GM18498 (cell line): ENCODE measurements at regions not wholly inside any gene's neighbourhood (a gene's known extent, or its start where the extent isn't known, plus 50 kb on each side); places are given as distances from the start of the nearest gene placed in this dataset.
A peak's percentile ranks its signal among the peaks of the same experiment; 100 is the strongest.
"Not testable (repeated sequence)": the region's sequence is repeated elsewhere in the genome, so short reads cannot be mapped to it uniquely, and the experiment has no call there.

Experiments
- ATAC-seq: cut with Tn5 transposase; IDR thresholded peaks from one replicate; pipeline ENCODE4 v1.9.1; 2021; ENCODE audit warnings: mild to moderate bottlenecking, moderate library complexity; ENCODE audit not compliant: unreplicated experiment

DNA sequence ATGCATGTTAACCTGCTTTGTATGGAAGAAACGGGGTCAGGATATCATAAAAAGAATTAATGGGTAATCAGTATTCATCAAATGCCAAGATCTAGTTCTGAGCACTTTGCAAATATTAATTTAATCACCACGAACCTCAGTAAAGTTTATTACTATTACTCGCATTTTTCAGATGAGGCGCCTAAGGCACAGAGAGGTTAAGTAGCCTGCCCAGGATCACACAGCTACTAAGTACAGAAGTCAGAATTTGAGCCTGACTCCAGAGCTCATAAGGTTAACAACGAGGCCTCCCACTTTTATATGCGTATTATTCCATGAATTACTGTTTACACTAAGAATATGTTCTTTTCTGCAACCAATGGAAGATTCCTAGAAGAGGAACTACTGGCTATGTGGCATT lies 109.6 kb upstream of the KLF13 start:
- ATAC-seq = no peak

DNA sequence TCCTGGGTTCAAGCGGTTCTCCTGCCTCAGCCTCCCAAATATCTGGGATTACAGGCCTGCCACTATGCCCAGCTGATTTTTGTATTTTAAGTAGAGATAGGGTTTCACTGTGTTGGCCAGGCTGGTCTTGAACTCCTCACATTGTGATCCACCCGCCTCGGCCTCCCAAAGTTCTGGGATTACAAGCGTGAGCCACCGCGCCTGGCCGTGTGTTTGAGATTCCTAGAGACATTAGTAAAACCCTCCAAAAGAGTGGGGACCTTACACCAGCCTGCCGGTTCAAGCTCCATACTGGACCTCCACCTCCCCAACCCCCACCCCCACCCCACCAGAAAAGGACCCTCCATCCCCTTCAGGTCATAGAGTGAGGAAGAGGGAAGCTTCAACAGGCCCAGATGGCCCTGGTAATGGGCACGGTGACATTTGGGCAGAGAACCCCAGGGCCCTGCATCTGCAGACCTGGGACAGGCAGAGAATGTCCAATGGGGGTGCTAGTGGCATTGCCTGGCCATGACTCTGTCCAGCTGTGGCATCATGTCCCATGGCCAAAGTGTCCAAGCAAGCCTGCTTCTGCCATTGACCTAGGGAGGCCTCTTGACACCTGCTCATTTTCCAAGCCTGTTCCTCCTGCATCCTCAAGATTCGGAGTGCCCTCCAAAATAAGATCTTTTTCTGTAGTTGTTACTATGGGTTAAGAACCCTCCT lies 108.9 kb upstream of the KLF13 start:
- no peak for ATAC-seq

GRCh38 chr15:31219221-31219620 lies 107.4 kb upstream of the KLF13 start:
- ATAC-seq = no peak

GRCh38 chr15:31221936-31222515 lies 104.6 kb upstream of the KLF13 start:
- no peak for ATAC-seq

GRCh38 chr15:31222773-31223341 lies 103.8 kb upstream of the KLF13 start:
- no peak for ATAC-seq

DNA sequence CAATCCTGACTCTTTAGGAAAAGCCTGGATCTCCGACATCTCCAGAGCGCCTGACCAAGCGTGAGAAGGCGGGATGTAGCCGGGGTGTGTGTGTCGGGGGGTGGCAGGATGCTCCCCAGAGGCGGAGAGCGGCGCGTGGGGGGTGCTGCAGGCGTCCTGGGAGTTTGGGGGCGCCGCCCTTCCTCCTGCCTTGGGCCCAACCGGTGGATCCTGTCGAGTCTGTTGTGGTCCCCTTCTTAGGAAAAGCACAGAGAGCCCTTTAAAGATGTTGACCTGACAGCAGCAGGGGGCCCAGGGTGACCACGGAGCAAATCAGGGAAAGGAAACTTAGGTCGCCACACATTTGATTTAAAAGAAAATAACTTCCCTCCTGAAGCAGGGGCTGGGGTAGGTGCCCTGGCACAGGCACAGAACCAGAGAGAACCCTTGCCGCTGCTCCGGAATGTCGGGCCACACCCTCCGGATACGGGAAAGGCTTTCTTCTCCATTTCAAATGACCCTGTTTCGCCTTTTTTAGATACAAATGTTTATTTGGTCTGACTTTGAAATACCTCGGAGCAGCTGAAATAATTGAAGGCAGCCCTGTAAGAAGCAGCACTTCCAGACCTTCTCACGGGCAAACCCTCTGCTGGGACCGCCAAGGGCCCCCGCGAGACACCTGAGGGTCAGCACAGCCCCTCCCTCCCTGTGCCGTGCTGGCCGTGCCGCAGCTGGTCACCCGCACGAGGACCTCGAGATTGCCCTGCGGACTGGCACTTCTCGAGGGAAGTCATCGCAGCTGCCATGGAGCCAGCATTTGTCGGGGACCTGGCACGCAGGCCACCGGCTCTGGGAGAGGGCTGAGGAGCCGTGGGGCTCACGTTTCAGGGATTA lies 102.9 kb upstream of the KLF13 start:
- no peak for ATAC-seq

GRCh38 chr15:31224661-31225060 lies 102.0 kb upstream of the KLF13 start:
- not testable (repeated sequence) for ATAC-seq

DNA sequence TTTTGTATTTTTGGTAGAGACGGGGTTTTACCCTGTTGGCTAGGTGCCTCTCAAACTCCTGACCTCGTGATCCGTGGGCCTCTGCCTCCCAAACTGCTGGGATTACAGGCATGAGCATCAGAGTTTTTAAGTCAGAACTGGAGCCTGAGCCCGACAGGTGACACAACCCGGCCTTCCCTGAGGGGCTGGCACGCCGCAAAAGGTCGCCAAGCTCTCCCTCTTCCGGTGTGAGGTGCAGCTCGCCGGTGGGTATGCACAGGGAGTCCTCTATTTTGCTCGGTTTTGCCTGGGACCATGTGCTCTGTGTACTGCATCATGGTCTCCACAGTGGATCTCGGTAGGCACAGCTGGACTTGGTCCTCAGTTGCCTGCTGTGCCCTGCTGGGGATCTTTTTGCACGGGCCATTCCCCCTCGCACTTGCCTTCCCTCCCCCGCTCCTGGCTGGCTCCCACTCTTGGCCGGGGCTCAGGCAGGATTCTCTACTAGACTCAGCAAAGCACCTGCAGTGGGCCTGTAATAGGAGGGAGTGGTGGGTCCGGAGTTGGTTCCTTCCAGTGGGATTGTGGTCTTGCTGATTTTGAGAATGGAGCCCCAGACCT lies 101.2 kb upstream of the KLF13 start:
- ATAC-seq = no peak

DNA sequence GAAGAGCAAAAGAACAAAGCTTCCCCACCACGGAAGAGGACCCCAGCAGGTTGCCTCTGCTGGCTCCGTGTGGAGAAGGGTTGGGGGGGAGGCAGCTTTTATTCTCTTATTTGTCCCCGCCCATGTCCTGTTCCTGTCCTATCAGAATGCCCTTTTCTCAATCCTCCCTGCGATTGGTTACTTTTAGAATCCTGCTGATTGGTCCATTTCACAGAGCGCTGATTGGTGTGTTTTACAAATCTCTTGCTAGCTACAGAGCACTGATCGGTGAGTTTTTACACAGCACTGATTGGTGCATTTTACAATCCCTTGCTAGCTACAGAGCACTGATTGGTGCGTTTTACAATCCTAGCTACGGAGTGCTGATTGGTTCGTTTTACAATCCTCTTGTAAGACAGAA lies 100.6 kb upstream of the KLF13 start:
- no peak for ATAC-seq

DNA sequence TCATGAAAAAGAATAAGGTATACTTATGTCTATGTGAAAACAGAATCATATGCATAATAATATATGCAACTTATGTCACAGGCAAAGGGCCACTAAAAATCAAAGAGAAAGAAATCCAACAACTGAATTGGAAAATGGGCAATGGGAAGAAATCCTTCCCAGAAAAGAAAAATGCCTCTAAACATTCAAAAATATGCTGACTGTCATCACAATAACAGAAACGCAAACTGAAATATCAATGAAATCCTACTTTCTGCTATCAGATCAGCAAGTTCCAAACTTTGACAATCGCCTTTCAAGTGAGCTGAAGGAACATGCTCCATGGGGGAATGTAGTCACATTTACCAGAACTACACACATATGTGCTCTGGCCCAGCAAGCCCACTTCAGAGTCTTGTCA lies 99.4 kb upstream of the KLF13 start:
- ATAC-seq = no peak

GRCh38 chr15:31228011-31228484 lies 98.6 kb upstream of the KLF13 start:
- no peak for ATAC-seq

DNA sequence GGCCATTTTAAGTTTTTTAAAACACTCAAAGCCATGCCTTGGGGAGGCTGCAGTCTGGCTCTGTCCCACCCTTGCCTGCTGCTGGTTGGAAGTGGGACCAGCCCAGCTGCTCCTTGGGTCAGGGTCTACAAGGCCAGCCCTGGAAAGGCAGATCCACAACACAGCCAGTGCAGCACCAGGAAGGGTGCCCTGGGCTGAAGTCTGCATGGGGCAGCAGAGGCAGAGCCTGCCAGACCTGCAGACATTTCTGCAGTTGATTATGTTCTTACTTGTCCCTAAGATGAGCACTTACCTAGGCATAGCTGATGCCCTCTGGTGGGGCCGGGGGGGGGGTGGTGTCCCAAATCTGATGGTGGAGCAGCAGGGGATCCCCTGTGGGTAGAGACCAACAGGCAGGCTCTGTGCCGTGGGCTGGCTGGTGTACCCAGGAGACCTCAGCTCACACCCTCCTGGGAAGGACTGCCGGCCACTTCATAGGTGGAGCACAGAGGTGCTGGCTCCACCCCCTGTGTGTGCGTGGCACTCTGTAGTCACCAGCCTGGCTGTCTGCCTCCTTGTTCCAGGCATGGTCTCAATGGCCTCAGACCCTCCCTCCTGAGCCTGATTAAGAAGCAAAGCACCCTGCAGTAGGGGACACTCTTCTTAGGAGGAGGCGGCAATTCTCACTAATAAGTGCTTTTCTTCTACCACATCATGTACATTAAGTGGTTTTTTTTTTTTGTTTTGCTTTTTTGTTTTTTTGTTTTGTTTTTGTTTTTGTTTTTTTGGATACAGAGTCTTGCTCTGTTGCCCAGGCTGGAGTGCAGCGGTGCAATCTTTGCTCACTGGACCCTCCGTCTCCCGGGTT lies 97.4 kb upstream of the KLF13 start:
- ATAC-seq = peak; percentile 68

GRCh38 chr15:31230630-31231485 lies 95.8 kb upstream of the KLF13 start:
- ATAC-seq = peak; percentile 83

DNA sequence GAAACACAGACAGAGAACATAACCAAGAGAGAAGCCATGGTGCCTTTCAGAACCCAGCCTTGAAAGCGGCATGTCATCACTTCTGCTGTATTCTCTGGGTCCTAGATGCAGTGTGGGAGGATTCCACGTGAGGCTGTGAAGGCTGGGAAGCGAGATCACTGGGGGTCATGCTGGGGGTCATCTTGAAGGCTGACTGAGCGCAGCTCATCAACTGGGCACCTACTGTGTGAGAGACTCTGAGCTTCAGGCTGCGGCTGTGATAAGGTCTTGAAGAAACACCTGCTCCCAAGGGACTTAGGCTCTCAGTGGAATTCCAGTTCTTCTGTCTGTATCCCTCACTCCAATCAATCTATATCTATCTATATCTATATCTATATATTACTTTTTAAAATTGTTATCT lies 91.8 kb upstream of the KLF13 start:
- ATAC-seq = no peak

DNA sequence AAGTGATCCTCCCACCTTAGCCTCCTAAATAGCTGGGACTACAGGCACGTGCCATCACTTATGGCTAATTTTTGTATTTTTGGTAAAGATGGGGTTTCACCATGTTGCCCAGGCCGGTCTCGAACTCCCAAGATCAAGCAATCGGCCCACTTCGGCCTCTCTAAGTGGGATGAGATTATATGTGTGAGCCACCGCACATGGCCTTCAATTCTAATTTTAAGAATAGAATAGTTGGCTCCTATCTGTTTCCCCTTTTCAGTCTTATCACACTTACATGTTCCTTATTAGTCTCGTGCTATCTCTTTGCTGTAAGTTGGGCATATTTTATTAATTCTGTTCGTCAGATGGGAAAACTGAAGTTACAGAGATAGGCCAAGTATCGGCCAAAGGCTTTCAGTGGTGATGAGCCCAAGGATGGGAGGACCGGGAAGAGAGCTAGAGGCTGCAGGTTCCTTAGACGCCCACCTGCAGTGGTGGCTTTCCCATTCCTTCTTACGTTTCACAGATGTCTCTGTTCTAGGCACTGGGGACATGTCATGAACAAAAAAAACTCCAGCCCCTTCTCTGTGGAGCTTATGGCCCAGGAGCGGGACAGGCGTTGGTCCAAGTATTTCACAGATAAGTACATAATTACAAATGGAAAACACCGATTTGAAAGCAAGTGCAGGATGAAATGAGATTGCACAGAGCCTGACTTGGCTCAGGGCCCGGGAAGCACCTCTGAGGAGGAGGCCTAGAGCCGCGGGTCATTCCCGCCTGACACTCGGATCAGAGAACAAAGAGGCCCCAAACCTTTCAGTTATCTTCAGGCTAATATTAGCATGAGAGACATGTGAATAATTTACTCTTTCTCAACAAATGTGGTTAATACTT lies 91.1 kb upstream of the KLF13 start:
- peak; percentile 41 for ATAC-seq

DNA sequence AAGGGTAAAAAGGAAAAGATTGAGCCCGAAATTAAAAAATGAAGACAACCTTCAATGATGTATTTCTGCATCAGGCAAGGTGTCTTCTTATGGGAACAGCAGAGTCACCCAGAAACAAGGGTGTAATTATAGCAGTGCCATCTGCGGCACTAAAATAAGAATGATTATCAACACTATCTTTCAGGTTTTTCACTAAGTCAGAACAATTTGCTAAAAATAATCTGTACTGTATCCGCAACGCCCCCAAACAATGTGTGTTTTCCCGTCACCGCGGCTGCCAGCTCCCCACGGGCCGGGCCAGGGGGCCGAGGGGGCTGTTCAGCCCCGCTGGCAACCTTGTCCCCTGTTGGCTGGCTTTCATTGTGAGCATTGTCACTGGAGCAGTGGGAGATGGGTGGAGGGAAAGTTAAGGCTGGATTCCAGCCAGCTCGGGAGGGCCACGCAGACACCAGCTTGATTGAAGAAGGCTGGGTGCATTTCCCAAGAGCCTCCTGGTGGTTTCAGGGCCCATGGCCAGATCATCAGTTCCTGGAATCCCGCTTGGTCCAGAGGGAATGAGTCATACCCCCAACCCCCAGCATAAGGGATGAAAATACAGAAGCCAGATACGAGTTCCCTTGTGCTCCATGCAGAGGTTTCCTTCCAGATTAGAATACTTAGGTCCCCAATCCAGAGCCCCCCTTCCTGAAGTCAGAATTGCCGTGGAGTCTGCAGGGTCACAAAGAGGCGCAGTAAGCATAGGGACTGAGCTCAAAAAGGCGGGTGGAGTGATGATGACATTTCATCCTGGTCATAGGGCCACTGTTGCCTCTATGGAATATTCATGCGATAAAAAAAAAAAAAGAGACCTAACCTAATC lies 90.2 kb upstream of the KLF13 start:
- ATAC-seq = peak; percentile 63

GRCh38 chr15:31237043-31237324 lies 89.7 kb upstream of the KLF13 start:
- no peak for ATAC-seq

DNA sequence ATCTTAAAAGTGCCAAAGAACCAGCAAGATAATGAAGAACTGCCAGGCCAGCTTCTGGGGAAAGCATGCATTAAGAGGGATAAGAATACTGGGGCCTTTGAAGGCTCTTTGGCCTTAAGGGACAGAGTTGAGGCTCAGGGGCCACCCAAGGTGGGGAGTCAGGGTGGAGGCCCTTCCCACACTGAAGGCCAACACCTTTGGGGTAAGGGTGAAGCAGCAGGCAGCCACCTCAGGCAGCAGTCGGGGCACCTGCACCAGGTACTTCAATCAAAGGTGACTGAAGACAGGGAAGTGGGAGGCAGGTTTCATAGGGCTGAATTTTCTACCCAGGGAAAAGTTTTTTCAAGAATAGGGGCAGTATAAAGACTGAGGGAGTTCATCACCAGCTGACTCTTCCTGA lies 87.7 kb upstream of the KLF13 start:
- no peak for ATAC-seq
